ENCODE measurements at regions not wholly inside any gene's neighbourhood (a gene's known extent, or its start where the extent isn't known, plus 50 kb on each side); places are given as distances from the start of the nearest gene placed in this dataset.

DNA sequence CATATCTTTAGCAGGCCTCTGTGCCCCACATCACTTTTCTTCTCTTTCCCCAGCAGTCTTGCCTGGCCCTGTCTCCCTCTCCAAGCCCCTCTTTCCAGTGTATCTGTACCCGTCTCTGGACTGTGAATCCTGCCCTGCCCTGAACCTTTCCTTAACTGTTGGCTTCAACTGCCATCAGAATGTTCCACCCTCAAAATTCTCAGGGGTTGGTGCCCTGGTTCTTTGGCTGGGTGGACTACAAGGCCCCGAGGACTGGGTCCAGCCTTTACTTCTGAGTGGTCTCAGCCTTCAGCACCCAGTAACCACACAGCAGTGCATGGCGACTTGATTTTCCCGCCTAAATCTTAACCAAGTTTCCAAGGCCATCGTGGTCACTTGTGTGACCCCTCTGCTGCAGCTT is 333.5 kb upstream of the RGMA start:
- no peak for TF ChIP-seq CTCF (IDR thresholded peaks at IDR 0.05; ENCODE audit: insufficient read depth, low read length)
- no peak for TF ChIP-seq POLR2AphosphoS5 (IDR thresholded peaks at IDR 0.05; ENCODE audit: low read depth)
- no peak for TF ChIP-seq GABPA (IDR thresholded peaks at IDR 0.05; ENCODE audit: low read depth)
- no peak for TF ChIP-seq REST (IDR thresholded peaks at IDR 0.05; ENCODE audit: insufficient replicate concordance, low read depth)
- TF ChIP-seq SPI1 (IDR thresholded peaks at IDR 0.05; ENCODE audit: borderline replicate concordance, low read depth): no peak

Data from HL-60 (cell line).